MG63 (cell line): ENCODE measurements at regions not wholly inside any gene's neighbourhood (a gene's known extent, or its start where the extent isn't known, plus 50 kb on each side); places are given as distances from the start of the nearest gene placed in this dataset.

ENCODE experiments used
- DNase-seq: peaks from one replicate; pipeline ENCODE4 v3.0.0-alpha.2; 2020
- H3K27me3 ChIP-seq: fragments of 250-450 bp; sonication (Bioruptor Pico); 2 replicates; pipeline ENCODE4 v1.5.1; 2020; ENCODE audit warnings: mild to moderate bottlenecking, moderate library complexity
- H3K36me3 ChIP-seq: fragments of 250-450 bp; sonication (Bioruptor Pico); 2 replicates; pipeline ENCODE4 v1.5.1; 2020; ENCODE audit warnings: mild to moderate bottlenecking, moderate library complexity
- H3K4me3 ChIP-seq: fragments of 250-450 bp; sonication (Bioruptor Pico); 2 replicates; pipeline ENCODE4 v1.5.1; 2020; ENCODE audit warnings: mild to moderate bottlenecking, moderate library complexity
- H3K9me3 ChIP-seq: fragments of 250-450 bp; sonication (Bioruptor Pico); 2 replicates; pipeline ENCODE4 v1.5.1; 2020; ENCODE audit warnings: mild to moderate bottlenecking, moderate library complexity

DNA sequence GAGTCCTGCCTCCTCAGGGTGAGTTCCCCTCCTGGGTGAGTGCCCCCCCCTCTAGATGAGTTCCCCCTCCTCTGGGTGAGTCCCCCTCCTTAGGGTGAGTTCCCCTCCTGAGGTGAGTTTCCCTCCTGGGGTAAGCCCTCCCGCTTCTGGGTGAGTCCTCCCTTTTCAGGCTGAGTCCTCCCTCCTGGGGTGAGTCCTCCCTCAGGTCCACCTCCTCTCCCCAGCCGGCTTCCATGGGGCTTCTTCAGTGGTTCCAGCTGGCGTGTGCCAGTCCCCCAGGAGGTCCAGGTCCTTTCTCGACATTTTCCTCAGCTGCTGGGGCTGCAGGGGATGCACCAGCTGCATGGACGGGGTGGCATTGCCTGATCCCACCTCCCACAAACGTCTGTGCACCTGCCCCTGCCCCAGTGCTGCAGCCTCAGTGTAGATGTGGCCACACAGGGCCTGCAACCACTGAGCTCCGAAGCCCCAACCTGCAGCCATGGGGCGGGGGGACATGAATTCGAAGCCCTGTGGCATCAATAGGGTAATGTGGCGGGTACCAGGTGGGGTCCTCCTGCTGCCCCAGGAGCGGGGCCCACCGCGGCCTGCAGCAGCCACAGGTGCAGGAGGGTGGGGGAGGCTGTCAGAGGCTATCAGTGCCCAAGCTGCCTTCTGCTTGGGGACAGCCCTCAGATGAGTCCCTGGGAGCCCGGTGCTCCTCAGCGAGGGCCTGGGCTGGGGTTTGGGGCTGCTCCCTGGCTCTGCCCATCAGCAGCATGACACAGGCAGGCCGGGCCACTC, 101.3 kb upstream of the FGF3 start:
- Histone ChIP-seq H3K27me3 (no peaks in the 10 kb centered on the region), H3K4me3 (no peak overlapping the region), H3K9me3 (no peaks in the 10 kb centered on the region), H3K36me3 (no peaks in the 10 kb centered on the region)
- DNase-seq: no peak

- Histone ChIP-seq H3K9me3 (no peaks in the 10 kb centered on the region), H3K27me3 (no peaks in the 10 kb centered on the region; the same call in 1 of the 2 replicates), H3K4me3 (no peak overlapping the region), H3K36me3 (no peaks in the 10 kb centered on the region)
- no peak for DNase-seq
Observed at GRCh38 chr11:69921128-69922014, 102.2 kb upstream of the FGF3 start.

- Histone ChIP-seq H3K36me3 (no peaks in the 10 kb centered on the region), H3K27me3 (no peaks in the 10 kb centered on the region; the same call in 1 of the 2 replicates), H3K4me3 (no peak overlapping the region), H3K9me3 (no peaks in the 10 kb centered on the region)
- no peak for DNase-seq
Observed at GRCh38 chr11:69922015-69922595, 102.9 kb upstream of the FGF3 start.

- Histone ChIP-seq H3K9me3 (no peaks in the 10 kb centered on the region), H3K36me3 (no peaks in the 10 kb centered on the region), H3K4me3 (no peak overlapping the region), H3K27me3 (no peaks in the 10 kb centered on the region; the same call in 1 of the 2 replicates)
- DNase-seq: no peak
Observed at GRCh38 chr11:69922596-69923111, 103.4 kb upstream of the FGF3 start.

GRCh38 chr11:69923196-69923595, 104.0 kb upstream of the FGF3 start:
- Histone ChIP-seq H3K4me3 (no peak overlapping the region), H3K9me3 (no peaks in the 10 kb centered on the region), H3K36me3 (no peaks in the 10 kb centered on the region), H3K27me3 (no peaks in the 10 kb centered on the region; the same call in 1 of the 2 replicates)
- no peak for DNase-seq

- DNase-seq: no peak
- no peaks in the 10 kb centered on the region; the same call in 1 of the 2 replicates for H3K27me3 ChIP-seq
- H3K36me3 ChIP-seq: no peaks in the 10 kb centered on the region
- H3K4me3 ChIP-seq: no peak overlapping the region
- no peaks in the 10 kb centered on the region for H3K9me3 ChIP-seq
Observed at GRCh38 chr11:69923641-69924307, 104.6 kb upstream of the FGF3 start.

DNA sequence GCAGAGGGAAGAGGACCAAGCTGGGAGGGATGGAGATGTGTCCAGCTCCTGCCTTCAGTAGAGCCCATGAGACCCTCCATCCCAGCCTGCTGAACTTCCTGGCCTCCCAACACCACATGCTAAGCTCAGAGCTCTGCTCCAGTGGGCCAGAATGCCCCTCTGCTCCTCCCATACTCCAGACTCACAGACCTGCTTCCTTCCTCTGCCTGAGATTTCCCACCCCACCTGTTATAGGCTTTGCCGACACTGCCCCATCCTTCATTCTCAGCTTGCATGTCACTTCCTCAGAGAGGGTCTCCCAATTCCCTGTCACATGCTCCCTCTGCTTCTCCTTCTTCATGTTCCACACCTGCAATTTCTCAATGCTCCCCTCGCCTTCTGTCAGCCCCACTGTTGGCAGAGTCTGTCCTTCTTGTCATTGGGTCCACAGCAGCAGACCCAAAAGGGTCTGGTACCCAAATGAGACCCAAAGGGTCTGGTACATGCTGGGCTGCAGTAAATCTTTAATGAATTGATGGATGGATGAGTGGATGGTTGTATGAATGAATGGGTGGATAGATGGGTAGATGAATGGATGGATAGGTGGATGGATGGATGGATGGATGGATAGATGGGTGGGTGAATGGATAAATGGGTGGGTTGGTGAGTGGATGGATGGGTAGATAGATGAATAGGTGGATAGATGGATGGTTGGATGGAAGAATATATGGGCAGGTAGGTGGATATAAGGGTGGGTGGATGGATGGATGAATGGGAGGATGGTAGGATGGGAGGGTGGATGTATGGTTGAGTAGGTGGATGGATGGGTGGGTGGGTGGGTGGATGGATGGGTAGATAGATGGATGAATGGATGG, 105.3 kb upstream of the FGF3 start:
- no peaks in the 10 kb centered on the region for H3K36me3 ChIP-seq
- H3K4me3 ChIP-seq: no peak overlapping the region
- no peak for DNase-seq
- no peaks in the 10 kb centered on the region for H3K9me3 ChIP-seq
- H3K27me3 ChIP-seq: no peaks in the 10 kb centered on the region; the same call in 1 of the 2 replicates

DNA sequence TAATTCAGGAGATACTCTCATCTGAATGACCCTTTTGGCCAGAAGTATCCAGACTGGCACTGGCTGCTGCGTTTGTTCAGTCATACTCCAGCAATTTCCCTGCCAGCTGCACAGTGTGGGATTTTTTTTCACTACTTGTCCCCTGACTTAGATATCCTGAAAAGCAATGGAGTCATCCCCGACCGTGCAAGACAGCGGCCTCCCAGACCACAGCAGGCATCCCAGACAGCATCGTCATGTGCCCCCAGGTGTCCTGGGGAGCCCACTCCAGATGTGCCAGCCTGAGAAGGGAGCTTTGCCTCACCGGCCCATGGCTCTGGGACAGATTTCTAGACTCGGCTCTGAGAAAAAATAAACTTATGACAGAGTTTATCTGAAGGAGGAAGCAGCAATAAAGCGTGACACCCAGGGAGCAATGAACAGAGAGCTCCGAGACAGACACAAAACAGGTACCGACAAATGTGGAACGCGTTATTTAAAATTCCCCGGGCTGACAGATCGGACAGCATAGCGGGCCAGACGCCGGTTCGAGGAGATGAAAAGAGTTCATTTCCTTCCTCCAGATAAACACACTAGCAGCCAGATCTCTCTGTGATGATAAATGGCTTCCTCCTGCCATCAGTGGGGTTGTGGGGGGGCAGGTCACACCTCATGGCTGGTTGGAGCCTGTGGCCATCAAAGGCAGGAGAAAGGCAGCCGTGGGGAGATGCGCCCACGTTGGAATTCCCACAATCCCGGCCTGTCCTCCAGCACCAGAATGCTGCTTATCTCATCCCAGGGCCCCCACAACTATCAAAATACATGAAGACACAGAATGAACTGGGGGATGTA, 106.4 kb upstream of the FGF3 start:
- no peaks in the 10 kb centered on the region; the same call in 1 of the 2 replicates for H3K27me3 ChIP-seq
- DNase-seq: no peak
- H3K36me3 ChIP-seq: no peaks in the 10 kb centered on the region
- H3K9me3 ChIP-seq: no peaks in the 10 kb centered on the region
- H3K4me3 ChIP-seq: no peak overlapping the region

GRCh38 chr11:69926376-69927050, 107.3 kb upstream of the FGF3 start:
- H3K36me3 ChIP-seq: no peaks in the 10 kb centered on the region
- no peaks in the 10 kb centered on the region for H3K9me3 ChIP-seq
- H3K4me3 ChIP-seq: no peak overlapping the region
- DNase-seq: no peak
- no peaks in the 10 kb centered on the region; the same call in 1 of the 2 replicates for H3K27me3 ChIP-seq

DNA sequence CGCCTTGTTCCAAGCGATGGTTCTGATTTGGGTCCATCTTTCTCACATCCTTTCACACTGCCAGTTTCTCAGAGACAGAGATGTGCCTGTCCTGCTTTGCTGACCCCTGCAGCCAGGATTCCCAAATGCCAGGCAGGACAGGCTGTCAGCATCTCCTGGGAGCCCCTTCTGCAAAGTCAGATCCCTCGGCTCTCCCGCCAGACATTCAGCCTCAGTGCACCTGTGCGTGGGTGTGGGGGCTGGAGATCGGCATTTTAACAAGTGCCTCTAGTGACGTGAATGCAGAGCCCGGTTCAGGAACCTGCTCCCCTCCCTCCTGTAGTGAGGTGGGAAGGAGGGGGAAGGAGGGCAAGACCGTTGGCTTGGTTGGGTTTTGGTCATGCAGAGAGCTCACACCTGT, 108.9 kb upstream of the FGF3 start:
- Histone ChIP-seq H3K36me3 (no peaks in the 10 kb centered on the region), H3K27me3 (no peaks in the 10 kb centered on the region; the same call in 1 of the 2 replicates), H3K9me3 (no peaks in the 10 kb centered on the region), H3K4me3 (no peak overlapping the region)
- DNase-seq: no peak

DNA sequence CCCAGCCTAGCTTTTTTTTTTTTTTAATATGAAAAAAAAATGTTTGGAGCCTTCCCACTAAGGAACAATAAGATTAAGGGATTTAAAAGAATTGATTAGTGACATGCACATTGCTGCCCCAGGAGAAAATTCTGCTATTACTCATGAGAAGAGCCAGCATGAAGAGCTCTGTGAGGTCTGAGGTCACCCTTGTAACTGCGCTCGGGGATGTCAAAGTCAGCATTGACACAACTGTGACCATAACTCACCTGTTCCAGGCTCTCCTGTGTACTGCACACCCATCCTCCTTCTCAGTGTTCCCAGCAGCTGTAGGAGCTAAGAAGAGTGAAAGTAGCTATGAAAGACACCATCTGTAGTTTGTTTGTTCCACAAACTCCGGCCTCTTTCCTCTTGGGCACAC, 109.8 kb upstream of the FGF3 start:
- no peaks in the 10 kb centered on the region for H3K9me3 ChIP-seq
- H3K36me3 ChIP-seq: no peaks in the 10 kb centered on the region
- no peaks in the 10 kb centered on the region; the same call in 1 of the 2 replicates for H3K27me3 ChIP-seq
- no peak for DNase-seq
- H3K4me3 ChIP-seq: no peak overlapping the region

DNA sequence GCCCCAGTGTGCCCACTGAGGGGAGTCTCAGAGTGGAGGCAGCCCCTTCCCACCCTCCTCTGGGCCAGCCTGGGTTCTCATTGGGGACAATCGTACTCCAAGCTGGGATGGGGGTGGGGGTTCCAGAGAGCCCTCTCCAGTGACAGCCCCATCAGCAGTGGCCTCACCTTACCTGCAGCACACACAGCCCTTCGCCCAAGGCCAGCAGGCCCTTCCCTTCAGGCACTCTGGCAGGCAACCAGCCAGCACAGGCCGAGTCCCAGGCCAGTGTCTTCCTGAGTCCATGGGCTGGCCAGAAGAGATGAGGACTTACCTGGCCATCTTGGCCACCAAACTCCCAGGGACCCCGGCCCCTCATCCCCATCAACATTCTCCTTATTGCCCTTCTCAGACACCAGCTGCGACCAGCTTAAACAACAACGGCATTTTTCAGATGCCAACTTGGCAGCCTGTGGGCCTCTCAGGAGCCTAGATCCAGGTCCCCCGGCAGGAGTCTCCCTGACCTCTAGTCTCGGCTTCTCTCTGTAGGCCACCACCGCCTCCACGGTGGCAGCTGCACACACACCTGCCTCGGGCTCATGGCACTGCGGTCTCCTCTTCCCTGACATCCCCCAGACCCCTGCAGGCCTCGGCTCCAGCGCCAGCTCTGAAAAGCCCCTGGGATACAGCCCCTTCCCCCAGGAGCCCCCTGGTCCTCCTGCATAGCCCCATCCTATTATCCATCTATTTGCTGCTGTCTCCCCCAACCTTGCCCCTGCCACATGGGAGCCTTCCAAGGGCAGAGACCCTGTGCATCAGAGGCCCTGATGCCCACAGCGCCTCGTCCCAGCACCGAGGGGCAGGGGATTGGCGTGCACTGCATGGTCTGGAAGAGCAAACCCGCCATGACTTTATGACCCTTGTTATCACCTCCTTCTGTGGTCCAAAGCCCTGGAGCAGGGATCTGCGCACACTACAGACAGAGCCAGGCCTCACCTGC, 111.2 kb upstream of the FGF3 start:
- no peaks in the 10 kb centered on the region for H3K9me3 ChIP-seq
- no peaks in the 10 kb centered on the region; the same call in 1 of the 2 replicates for H3K27me3 ChIP-seq
- DNase-seq: no peak
- H3K4me3 ChIP-seq: no peak overlapping the region
- no peaks in the 10 kb centered on the region for H3K36me3 ChIP-seq

- Histone ChIP-seq H3K9me3 (no peaks in the 10 kb centered on the region), H3K27me3 (no peaks in the 10 kb centered on the region), H3K4me3 (no peak overlapping the region), H3K36me3 (no peaks in the 10 kb centered on the region)
- DNase-seq: no peak
Observed at GRCh38 chr11:69931060-69931910, 112.1 kb upstream of the FGF3 start.
